ENCODE measurements at regions not wholly inside any gene's neighbourhood (a gene's known extent, or its start where the extent isn't known, plus 50 kb on each side); places are given as distances from the start of the nearest gene placed in this dataset.

DNA sequence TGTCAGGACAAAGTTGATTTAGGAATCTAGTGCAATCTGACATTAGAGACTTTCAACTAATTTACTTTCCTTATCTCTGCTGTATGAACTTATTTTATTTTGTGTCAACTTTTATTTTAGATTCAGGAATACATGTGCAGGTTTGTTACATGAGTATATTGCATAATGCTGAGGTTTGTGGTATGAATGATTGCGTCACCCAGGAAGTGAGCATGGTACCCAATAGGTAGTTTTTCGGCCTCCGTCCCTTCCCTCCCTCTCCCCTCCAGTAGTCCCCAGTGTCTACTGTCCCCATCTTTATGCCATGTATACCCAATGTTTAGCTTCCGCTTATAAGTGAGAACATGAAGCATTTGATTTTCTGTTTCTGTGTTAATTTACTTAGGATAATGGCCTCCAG, 68.7 kb upstream of the TEX13D start:
- TF ChIP-seq, protein P1, sequence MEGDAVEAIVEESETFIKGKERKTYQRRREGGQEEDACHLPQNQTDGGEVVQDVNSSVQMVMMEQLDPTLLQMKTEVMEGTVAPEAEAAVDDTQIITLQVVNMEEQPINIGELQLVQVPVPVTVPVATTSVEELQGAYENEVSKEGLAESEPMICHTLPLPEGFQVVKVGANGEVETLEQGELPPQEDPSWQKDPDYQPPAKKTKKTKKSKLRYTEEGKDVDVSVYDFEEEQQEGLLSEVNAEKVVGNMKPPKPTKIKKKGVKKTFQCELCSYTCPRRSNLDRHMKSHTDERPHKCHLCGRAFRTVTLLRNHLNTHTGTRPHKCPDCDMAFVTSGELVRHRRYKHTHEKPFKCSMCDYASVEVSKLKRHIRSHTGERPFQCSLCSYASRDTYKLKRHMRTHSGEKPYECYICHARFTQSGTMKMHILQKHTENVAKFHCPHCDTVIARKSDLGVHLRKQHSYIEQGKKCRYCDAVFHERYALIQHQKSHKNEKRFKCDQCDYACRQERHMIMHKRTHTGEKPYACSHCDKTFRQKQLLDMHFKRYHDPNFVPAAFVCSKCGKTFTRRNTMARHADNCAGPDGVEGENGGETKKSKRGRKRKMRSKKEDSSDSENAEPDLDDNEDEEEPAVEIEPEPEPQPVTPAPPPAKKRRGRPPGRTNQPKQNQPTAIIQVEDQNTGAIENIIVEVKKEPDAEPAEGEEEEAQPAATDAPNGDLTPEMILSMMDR (IDR thresholded peaks at IDR 0.05): no peak
- no peak for TF ChIP-seq POLR2A (IDR thresholded peaks at IDR 0.05)

Measured in right lobe of liver (tissue), 4 donors.